Type B pancreatic cell (in vitro differentiated cells): ENCODE measurements at regions not wholly inside any gene's neighbourhood (a gene's known extent, or its start where the extent isn't known, plus 50 kb on each side); places are given as distances from the start of the nearest gene placed in this dataset.

Source experiments
- DNase-seq: peaks from one replicate; pipeline ENCODE4 v3.0.0; 2021; ENCODE audit warnings: mixed read lengths; ENCODE audit not compliant: unreplicated experiment; ENCODE audit errors: extremely low spot score
- H3K27ac Mint-ChIP-seq: 2 replicates; pipeline ENCODE4 v1.8.0; 2021; ENCODE audit warnings: mild to moderate bottlenecking, mixed read lengths
- H3K27me3 Mint-ChIP-seq: 2 replicates; pipeline ENCODE4 v1.8.0; 2021; ENCODE audit warnings: mixed read lengths
- H3K36me3 Mint-ChIP-seq: 2 replicates; pipeline ENCODE4 v1.8.0; 2021; ENCODE audit warnings: mixed read lengths
- H3K4me1 Mint-ChIP-seq: one replicate; pipeline ENCODE4 v1.8.0; 2021; ENCODE audit warnings: mixed read lengths; ENCODE audit not compliant: unreplicated experiment
- H3K4me3 Mint-ChIP-seq: 2 replicates; pipeline ENCODE4 v1.8.0; 2021; ENCODE audit warnings: mild to moderate bottlenecking, mixed read lengths
- H3K9me3 Mint-ChIP-seq: 2 replicates; pipeline ENCODE4 v1.8.0; 2021; ENCODE audit warnings: mixed read lengths
- TF ChIP-seq, protein P1 (sequence below): fragments of 200-600 bp; sonication (generic); conservative IDR thresholded peaks from 2 replicates; pipeline ENCODE4 v1.5.0; 2021; ENCODE audit warnings: antibody characterized with exemption, mild to moderate bottlenecking

DNA sequence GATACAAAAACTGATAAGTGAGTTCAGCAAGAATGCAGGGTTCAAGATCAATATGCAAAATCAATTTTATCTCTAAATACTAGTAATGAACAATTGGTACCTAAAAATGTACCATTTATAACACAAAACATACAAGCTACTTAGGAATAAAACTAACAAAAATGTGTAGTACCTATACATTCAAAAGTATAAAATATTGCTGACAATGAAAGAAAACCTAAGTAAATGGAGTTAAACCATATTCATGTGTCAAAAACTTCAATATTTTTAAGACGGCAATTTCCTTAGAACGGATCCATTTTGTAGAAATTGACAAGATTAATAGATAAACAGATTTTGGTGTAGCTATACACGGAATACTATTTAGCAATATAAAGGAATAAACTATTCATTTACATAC lies 343.1 kb upstream of the CCDC54 start:
- Mint-ChIP-seq H3K27ac (no peak overlapping the region), H3K4me3 (no peak overlapping the region), H3K9me3 (peaks cover 15% of the 10 kb centered on the region), H3K36me3 (peaks cover 6% of the 10 kb centered on the region), H3K4me1 (no peaks in the 10 kb centered on the region), H3K27me3 (no peaks in the 10 kb centered on the region)
- DNase-seq = no peak
- TF ChIP-seq, protein P1, sequence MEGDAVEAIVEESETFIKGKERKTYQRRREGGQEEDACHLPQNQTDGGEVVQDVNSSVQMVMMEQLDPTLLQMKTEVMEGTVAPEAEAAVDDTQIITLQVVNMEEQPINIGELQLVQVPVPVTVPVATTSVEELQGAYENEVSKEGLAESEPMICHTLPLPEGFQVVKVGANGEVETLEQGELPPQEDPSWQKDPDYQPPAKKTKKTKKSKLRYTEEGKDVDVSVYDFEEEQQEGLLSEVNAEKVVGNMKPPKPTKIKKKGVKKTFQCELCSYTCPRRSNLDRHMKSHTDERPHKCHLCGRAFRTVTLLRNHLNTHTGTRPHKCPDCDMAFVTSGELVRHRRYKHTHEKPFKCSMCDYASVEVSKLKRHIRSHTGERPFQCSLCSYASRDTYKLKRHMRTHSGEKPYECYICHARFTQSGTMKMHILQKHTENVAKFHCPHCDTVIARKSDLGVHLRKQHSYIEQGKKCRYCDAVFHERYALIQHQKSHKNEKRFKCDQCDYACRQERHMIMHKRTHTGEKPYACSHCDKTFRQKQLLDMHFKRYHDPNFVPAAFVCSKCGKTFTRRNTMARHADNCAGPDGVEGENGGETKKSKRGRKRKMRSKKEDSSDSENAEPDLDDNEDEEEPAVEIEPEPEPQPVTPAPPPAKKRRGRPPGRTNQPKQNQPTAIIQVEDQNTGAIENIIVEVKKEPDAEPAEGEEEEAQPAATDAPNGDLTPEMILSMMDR = no peak

DNA sequence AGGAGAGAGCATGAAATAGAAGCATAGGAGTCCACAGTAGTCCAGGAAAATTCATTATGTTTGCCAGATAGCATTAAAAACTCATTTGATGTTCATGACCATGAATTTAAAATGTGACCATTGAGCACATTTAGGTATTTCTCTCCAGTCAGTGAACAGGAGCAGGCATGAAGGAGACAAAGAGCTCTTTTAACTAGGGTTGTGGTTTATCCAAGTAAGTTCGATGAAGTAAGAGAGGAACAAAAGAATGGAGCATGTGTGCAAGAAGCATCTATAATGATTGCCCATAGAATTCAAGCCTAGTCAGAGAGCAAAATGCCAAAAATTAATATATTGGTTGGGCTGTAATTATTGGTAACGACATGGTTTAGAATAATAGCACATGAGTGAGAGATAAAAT lies 342.1 kb upstream of the CCDC54 start:
- H3K9me3 Mint-ChIP-seq = peaks cover 15% of the 10 kb centered on the region
- no peaks in the 10 kb centered on the region for H3K27me3 Mint-ChIP-seq
- TF ChIP-seq, protein P1 = no peak
- no peaks in the 10 kb centered on the region for H3K4me1 Mint-ChIP-seq
- no peak overlapping the region for H3K4me3 Mint-ChIP-seq
- no peak overlapping the region for H3K27ac Mint-ChIP-seq
- no peak for DNase-seq
- H3K36me3 Mint-ChIP-seq = peaks cover 6% of the 10 kb centered on the region

- H3K9me3 Mint-ChIP-seq = peaks cover 11% of the 10 kb centered on the region
- H3K27me3 Mint-ChIP-seq = no peaks in the 10 kb centered on the region
- peaks cover 4% of the 10 kb centered on the region for H3K36me3 Mint-ChIP-seq
- TF ChIP-seq, protein P1 = no peak
- DNase-seq = no peak
- H3K27ac Mint-ChIP-seq = no peak overlapping the region
- no peak overlapping the region for H3K4me3 Mint-ChIP-seq
- H3K4me1 Mint-ChIP-seq = no peaks in the 10 kb centered on the region
Observed at GRCh38 chr3:107044677-107045076, 332.6 kb upstream of the CCDC54 start.

DNA sequence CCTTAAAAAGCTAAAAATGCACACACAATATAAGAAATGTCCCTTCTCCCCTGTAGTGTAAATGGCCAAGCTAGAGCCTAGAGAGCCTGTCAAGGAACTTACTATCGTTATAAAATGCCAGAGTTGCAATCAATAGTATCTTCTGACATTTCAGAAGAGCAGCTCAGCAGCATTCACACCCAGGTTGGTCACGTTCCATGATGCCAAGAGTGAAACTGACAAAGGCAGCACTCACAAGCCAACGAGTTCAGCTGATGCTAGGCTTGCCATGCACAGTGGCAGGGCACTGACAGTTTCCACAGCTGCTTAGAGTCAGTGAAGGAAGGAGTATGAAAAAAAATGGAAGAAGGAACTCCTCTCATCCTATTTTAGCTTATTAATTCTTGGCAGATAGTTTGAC lies 331.4 kb upstream of the CCDC54 start:
- no peak for DNase-seq
- Mint-ChIP-seq H3K36me3 (no peaks in the 10 kb centered on the region), H3K4me3 (no peak overlapping the region), H3K9me3 (peaks cover 6% of the 10 kb centered on the region), H3K4me1 (no peaks in the 10 kb centered on the region), H3K27me3 (no peaks in the 10 kb centered on the region), H3K27ac (no peak overlapping the region)
- TF ChIP-seq, protein P1 = no peak

- no peak overlapping the region for H3K27ac Mint-ChIP-seq
- peaks cover 7% of the 10 kb centered on the region for H3K9me3 Mint-ChIP-seq
- H3K4me1 Mint-ChIP-seq = no peaks in the 10 kb centered on the region
- DNase-seq = no peak
- no peak overlapping the region for H3K4me3 Mint-ChIP-seq
- no peaks in the 10 kb centered on the region for H3K27me3 Mint-ChIP-seq
- peaks cover 3% of the 10 kb centered on the region for H3K36me3 Mint-ChIP-seq
- TF ChIP-seq, protein P1 = no peak
Observed at GRCh38 chr3:107055181-107055942, 321.9 kb upstream of the CCDC54 start.
